AG09319 (cell line): ENCODE measurements at regions not wholly inside any gene's neighbourhood (a gene's known extent, or its start where the extent isn't known, plus 50 kb on each side); places are given as distances from the start of the nearest gene placed in this dataset.

Experiments
- DNase-seq: peaks from one replicate; pipeline ENCODE4 v3.0.0-alpha.2; 2010; ENCODE audit warnings: low read depth; ENCODE audit errors: extremely low read depth
- CTCF ChIP-seq: IDR thresholded peaks from 2 replicates; pipeline ENCODE4 v1.5.1; 2011; ENCODE audit warnings: low read depth, mild to moderate bottlenecking, inconsistent platforms, low read length, moderate library complexity

DNA sequence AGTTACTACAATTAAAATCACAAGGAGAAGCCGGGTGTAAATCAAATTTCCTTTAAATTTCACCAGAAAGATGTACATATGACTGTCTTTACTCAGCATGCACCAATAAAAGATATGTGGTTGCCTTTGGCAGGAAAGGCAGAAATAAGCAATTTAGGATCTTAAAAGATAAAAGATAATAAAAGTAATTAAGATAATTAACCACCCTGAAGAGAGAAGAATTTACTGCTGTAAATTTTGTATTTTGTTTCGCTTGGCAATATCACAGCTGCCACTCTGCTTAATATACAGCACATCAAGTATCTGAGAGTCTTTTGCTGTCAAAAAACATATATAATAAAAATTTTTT is 411.9 kb downstream of the MN1 start:
- no peak for TF ChIP-seq CTCF

DNA sequence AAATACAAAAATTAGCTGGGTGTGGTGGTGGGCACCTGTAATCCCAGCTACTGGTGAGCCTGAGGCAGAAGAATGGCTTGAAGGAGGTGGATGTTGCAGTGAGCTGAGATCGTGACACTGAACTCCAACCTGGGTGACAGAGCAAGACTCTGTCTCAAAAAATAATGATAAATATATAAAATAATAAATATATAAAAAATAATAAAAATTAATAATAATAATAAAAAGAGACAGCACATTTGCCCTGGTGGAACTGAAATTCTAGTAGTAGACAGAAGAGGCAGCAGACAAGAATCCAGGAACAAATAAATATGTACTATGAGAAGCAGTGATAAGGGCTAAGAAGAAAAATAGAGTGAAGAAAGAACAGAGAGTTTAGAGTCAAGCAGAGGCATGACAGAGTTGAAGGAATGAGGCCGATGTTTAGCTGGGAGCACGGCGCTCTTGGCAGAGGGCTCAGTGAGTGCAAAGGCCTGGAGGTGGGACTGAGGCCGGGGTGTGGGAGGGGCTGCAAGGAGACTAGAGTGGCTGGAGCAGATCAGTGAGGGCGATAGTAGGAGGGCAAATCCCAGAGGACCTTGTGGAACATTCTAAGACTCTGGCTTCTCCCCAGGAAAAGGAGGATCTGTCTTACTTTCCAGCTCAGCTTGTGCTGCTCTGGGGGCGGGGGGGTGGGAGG is 410.3 kb downstream of the MN1 start:
- no peak for DNase-seq
- no peak for TF ChIP-seq CTCF

More for the DNA sequence above, 411.9 kb downstream of the MN1 start:
- DNase-seq, result no peak

DNA sequence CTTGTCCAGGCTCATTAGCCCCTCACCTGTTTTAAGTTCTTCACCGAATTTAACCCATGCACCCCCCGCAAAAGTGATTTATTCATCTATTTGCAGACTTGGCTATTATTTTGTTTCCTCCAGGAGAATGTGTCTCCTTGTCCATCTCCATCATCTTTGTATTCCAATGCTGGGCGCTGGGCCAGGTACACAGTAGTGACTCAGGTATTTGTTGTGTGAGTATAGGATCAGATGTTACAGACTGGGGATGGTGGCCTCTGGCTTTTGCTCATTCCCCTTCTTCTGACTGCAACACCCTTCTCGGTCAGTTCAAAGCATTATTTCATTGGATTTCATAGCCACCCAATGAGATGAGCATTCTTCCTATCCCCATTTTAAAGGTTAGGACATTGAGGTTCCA is 408.2 kb downstream of the MN1 start:
- DNase-seq, result no peak
- TF ChIP-seq CTCF, result no peak

DNA sequence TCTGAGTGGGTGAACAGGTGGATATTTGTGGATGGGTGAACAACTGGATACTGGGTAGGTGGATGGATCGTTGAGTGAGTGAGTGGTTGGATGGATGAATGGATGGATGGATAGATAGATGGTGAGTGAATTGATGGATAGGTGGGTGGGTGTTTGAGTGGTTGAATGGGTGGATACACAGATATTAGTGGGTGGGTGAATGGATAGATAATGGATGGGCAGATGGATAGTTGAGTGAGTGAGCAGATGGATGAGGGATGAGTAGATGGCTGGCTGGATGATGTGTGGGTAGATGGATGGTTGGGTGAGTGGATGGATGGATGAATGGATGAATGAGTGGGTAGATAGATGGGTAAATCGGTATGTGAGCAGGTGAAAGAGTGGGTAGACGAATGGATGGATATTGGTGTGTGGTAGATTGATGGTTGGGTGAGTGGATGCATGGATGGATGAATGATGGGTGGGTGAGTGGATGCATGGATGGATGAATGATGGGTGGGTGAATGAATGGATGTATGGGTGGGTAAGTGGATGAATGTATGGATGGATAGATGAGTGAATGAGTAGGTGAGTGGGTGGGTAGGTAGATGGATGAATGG is 406.7 kb downstream of the MN1 start:
- no peak for TF ChIP-seq CTCF
- DNase-seq, result no peak

- TF ChIP-seq CTCF, result no peak
- DNase-seq, result no peak
Measured at GRCh38 chr22:27397036-27397953, 404.3 kb downstream of the MN1 start.

DNA sequence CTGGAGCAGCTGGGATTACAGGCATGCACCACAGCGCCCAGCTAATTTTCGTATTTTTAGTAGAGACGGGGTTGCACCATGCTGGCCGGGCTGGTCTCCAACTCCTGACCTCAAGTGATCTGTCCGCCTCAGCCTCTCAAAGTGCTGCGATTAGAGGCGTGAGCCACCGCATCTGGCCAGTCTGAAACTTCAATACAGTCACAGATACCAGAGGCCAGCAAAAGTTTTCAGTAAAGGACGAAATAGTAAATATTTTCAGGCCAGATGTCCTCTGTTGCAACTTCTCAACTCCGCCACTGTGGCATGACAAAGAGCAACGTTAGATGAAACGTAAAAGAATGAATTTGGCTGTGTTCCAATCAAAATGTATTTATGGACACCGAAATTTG is 403.6 kb downstream of the MN1 start:
- no peak for DNase-seq
- TF ChIP-seq CTCF, result no peak

- no peak for DNase-seq
- no peak for TF ChIP-seq CTCF
Measured at GRCh38 chr22:27399161-27399560, 402.4 kb downstream of the MN1 start.
